ENCODE measurements at regions not wholly inside any gene's neighbourhood (a gene's known extent, or its start where the extent isn't known, plus 50 kb on each side); places are given as distances from the start of the nearest gene placed in this dataset.

GRCh38 chr2:133667968-133668367 is 99.7 kb upstream of the NCKAP5 start:
- DNase-seq = no peak

GRCh38 chr2:133668547-133668946 is 100.3 kb upstream of the NCKAP5 start:
- no peak for DNase-seq

- DNase-seq = no peak
Observed at GRCh38 chr2:133673305-133673905, 105.1 kb upstream of the NCKAP5 start.

GRCh38 chr2:133674066-133674432 is 105.8 kb upstream of the NCKAP5 start:
- no peak for DNase-seq

GRCh38 chr2:133674433-133675331 is 106.4 kb upstream of the NCKAP5 start:
- no peak for DNase-seq

GRCh38 chr2:133676392-133677130 is 108.3 kb upstream of the NCKAP5 start:
- no peak for DNase-seq

- no peak for DNase-seq
Observed at GRCh38 chr2:133680343-133681049, 112.2 kb upstream of the NCKAP5 start.

- DNase-seq = no peak
Observed at GRCh38 chr2:133682347-133682746, 114.1 kb upstream of the NCKAP5 start.

GRCh38 chr2:133682906-133683305 is 114.6 kb upstream of the NCKAP5 start:
- no peak for DNase-seq

GRCh38 chr2:133685636-133686215 is 117.5 kb upstream of the NCKAP5 start:
- DNase-seq = no peak

- DNase-seq = no peak
Observed at GRCh38 chr2:133690780-133691179, 122.5 kb upstream of the NCKAP5 start.

GRCh38 chr2:133691336-133691735 is 123.1 kb upstream of the NCKAP5 start:
- DNase-seq = no peak

GRCh38 chr2:133705287-133705686 is 137.0 kb upstream of the NCKAP5 start:
- DNase-seq = no peak

GRCh38 chr2:133710613-133711012 is 142.3 kb upstream of the NCKAP5 start:
- no peak for DNase-seq

- DNase-seq = no peak
Observed at GRCh38 chr2:133711201-133711600, 142.9 kb upstream of the NCKAP5 start.

GRCh38 chr2:133711806-133712205 is 143.5 kb upstream of the NCKAP5 start:
- no peak for DNase-seq

- no peak for DNase-seq
Observed at GRCh38 chr2:133712369-133712768, 144.1 kb upstream of the NCKAP5 start.

- DNase-seq = no peak
Observed at GRCh38 chr2:133713049-133713580, 144.9 kb upstream of the NCKAP5 start.

- no peak for DNase-seq
Observed at GRCh38 chr2:133716166-133716565, 147.9 kb upstream of the NCKAP5 start.

- DNase-seq = no peak
Observed at GRCh38 chr2:133717497-133717896, 149.2 kb upstream of the NCKAP5 start.

- no peak for DNase-seq
Observed at GRCh38 chr2:133718688-133719201, 150.5 kb upstream of the NCKAP5 start.

- DNase-seq = no peak
Observed at GRCh38 chr2:133720429-133720828, 152.2 kb upstream of the NCKAP5 start.

Data from T1000 (cell line).